ENCODE measurements at regions not wholly inside any gene's neighbourhood (a gene's known extent, or its start where the extent isn't known, plus 50 kb on each side); places are given as distances from the start of the nearest gene placed in this dataset.

DNA sequence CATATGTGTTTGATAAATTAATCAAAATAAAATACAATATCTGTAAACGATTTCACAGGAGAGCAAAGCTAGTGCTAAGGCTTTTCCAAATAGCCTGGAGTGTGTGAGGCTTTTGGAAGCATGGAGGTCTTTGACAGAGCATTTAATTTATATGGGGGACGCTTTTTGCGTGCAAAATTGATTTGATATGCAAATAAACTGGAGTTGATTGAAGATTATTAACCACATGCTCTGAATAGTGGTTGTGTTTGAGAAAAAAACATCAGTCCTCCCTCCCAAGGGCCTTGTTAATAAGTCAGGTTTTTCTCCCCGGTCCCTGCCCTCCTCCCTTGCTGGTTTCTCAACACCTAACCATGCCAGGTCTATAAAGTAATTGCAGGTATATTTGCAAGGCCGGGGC lies 85.1 kb upstream of the FGFR2 start:
- TF ChIP-seq CTCF (IDR thresholded peaks at IDR 0.05) (no peak), POLR2A (IDR thresholded peaks at IDR 0.05) (no peak)

Data from lower leg skin (tissue), 3 donors.